ENCODE measurements at regions not wholly inside any gene's neighbourhood (a gene's known extent, or its start where the extent isn't known, plus 50 kb on each side); places are given as distances from the start of the nearest gene placed in this dataset.
"Not testable (repeated sequence)": the region's sequence is repeated elsewhere in the genome, so short reads cannot be mapped to it uniquely, and the experiment has no call there.

DNA sequence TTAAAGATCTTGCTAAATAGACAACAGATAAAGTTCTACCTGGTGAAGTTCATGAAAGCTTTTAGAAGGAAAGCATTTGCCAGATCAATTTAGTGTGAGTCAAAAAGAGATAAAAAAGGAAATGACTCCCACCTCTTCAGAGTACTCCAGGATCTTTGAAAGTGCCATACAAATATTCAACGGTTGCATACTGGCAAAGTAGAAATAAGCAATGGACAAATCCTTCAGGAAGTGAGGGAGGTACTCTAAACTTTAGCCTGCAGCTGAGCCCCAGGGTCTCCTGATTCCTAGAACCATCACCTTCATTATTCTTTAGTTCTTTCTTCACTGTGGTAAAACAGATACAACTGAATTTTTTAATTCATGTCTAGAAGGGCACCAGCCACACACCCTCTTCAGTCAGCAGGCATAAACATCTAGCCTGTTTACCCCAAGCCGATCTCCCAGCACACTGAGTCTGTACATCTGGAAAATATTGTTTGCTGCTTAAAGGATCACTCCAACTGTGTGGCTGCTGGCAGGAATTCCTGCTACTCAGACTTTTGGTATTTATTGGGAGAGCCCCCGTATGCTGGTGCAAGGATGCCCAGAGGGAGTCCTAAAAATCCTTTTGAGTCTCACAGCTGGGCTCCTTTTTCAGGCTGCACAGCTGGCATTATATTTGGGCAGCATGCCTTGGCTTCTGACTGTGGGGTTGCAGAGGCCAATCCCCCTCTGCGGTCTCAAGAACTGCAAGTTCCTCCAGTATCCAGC, 72.3 kb upstream of the SESTD1 start:
- DNase-seq (ENCODE audit: extremely low read depth in 1 of 11, low read depth in 9 of 11, low spot score in 4 of 11): no peak

GRCh38 chr2:179335732-179336131, 71.1 kb upstream of the SESTD1 start:
- no peak for DNase-seq (ENCODE audit: extremely low read depth in 1 of 11, low read depth in 9 of 11, low spot score in 4 of 11)

- no peak for DNase-seq (ENCODE audit: extremely low read depth in 1 of 11, low read depth in 9 of 11, low spot score in 4 of 11)
These were observed 68.3 kb upstream of the SESTD1 start for GRCh38 chr2:179332903-179333302.

DNA sequence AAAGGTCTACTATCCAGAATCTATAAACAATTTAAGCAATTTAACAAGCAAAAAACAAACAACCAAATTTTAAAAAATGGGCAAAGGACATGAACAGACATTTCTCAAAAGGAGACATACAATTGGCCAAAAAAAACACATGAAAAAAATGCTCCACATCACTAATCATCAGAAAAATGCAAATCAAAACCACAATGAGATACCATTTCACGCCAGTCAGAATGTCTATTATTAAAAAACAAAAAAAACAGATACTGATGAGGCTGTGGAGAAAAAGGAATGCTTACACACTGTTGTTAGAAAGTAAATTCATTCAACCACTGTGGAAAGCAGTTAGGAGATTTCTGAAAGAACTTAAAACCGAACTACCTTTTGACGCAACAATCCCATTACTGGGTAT, 66.4 kb upstream of the SESTD1 start:
- DNase-seq (ENCODE audit: extremely low read depth in 1 of 11, low read depth in 9 of 11, low spot score in 4 of 11): no peak

- no peak for DNase-seq (ENCODE audit: extremely low read depth in 1 of 11, low read depth in 9 of 11, low spot score in 4 of 11)
These were observed 57.7 kb upstream of the SESTD1 start for GRCh38 chr2:179322289-179322688.

DNA sequence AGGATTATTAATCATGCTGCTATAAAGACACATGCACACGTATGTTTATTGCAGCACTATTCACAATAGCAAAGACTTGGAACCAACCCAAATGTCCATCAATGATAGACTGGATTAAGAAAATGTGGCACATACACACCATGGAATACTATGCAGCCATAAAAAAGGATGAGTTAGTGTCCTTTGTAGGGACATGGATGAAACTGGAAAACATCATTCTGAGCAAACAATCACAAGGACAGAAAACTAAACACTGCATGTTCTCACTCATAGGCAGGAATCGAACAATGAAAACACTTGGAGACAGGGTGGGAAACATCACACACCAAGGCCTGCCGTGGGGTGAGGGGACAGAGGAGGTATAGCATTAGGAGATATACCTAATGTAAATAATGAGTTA, 56.4 kb upstream of the SESTD1 start:
- not testable (repeated sequence) for DNase-seq (ENCODE audit: extremely low read depth in 1 of 11, low read depth in 9 of 11, low spot score in 4 of 11)

DNA sequence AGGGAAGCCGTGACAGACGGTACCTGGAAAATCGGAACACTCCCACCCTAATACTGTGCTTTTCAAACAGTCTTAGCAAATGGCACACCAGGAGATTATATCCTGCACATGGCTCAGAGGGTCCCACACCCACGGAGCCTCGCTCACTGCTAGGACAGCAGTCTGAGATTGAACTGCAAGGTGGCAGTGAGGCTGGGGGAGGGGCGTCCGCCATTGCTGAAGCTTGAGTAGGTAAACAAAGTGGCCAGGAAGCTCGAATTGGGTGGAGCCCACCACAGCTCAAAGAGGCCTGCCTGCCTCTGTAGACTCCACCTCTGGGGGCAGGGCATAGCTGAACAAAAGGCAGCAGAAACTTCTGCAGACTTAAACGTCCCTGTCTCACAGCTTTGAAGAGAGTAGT, 50.1 kb upstream of the SESTD1 start:
- DNase-seq (ENCODE audit: extremely low read depth in 1 of 11, low read depth in 9 of 11, low spot score in 4 of 11): not testable (repeated sequence)

Measured in renal cortex interstitium (tissue), 11 donors.